Calu3 (cell line): ENCODE measurements at regions not wholly inside any gene's neighbourhood (a gene's known extent, or its start where the extent isn't known, plus 50 kb on each side); places are given as distances from the start of the nearest gene placed in this dataset.

Experiments
- BruUV-seq: library from RNA; stranded (reverse); fragments of 400-500 nt; replicated peaks from 2 replicates; lab custom pipeline; 2021; lab: Mats Ljungman, UMichigan
- CTCF ChIA-PET: fragments of 300-600 bp; sonication (Branson Sonifier 250); formaldehyde crosslinking; loops from one replicate; lab custom pipeline; 2022; ENCODE audit warnings: antibody characterized with exemption; lab: Charles Lee
- DNase-seq: peaks from one replicate; pipeline ENCODE4 v3.0.0; 2022
- H3K27ac Mint-ChIP-seq: one replicate; pipeline ENCODE4 v1.8.0; 2022; ENCODE audit warnings: mixed read lengths; ENCODE audit not compliant: unreplicated experiment
- H3K27me3 Mint-ChIP-seq: one replicate; pipeline ENCODE4 v1.8.0; 2022; ENCODE audit warnings: mixed read lengths; ENCODE audit not compliant: unreplicated experiment
- H3K36me3 Mint-ChIP-seq: one replicate; pipeline ENCODE4 v1.8.0; 2022; ENCODE audit warnings: mild to moderate bottlenecking, moderate library complexity, mixed read lengths; ENCODE audit not compliant: insufficient read depth, unreplicated experiment
- H3K4me1 Mint-ChIP-seq: one replicate; pipeline ENCODE4 v1.8.0; 2022; ENCODE audit warnings: mild to moderate bottlenecking, low read depth, mixed read lengths; ENCODE audit not compliant: unreplicated experiment
- H3K4me3 Mint-ChIP-seq: one replicate; pipeline ENCODE4 v1.8.0; 2022; ENCODE audit warnings: mild to moderate bottlenecking, low read depth, moderate library complexity, mixed read lengths; ENCODE audit not compliant: unreplicated experiment
- H3K9me3 Mint-ChIP-seq: one replicate; pipeline ENCODE4 v1.8.0; 2022; ENCODE audit warnings: low read depth, mixed read lengths; ENCODE audit not compliant: unreplicated experiment
- intact Hi-C: fragments of 100-400 bp; cut with micrococcal nuclease; formaldehyde crosslinking; loops from one replicate; pipeline ENCODE4 v1.10.0; 2022; ENCODE audit not compliant: unreplicated experiment
- TF ChIP-seq, protein P1 (sequence below): fragments of 200-600 bp; IDR thresholded peaks from one replicate; pipeline ENCODE4 v1.8.0; 2022; ENCODE audit warnings: antibody characterized with exemption; ENCODE audit not compliant: unreplicated experiment

DNA sequence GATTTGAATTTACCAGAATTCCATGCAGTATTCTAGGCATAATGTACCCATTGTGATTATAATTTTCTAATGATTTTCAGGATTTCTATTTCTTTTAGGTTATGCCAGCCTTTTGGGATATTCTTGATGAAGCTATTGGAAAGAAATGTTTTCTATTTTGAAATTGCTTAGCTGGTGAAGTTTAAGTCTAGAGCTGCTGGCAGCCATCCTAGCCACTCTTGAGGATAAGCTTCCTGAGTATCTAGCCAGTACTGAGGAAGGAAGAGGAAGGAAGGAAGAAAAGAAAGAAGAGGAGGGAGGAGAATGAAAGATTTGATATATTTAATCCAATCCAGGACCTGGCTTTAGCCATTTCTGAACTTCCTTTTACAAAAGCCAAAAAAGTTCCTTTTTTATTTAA, 142.1 kb upstream of the DAB2 start:
- Mint-ChIP-seq H3K27ac (no peak overlapping the region), H3K36me3 (no peaks in the 10 kb centered on the region), H3K27me3 (no peaks in the 10 kb centered on the region), H3K9me3 (no peaks in the 10 kb centered on the region), H3K4me3 (no peak overlapping the region), H3K4me1 (no peaks in the 10 kb centered on the region)
- intact Hi-C loops = no loop called here
- no TSS peak for BruUV-seq
- no peak for DNase-seq
- TF ChIP-seq, protein P1, sequence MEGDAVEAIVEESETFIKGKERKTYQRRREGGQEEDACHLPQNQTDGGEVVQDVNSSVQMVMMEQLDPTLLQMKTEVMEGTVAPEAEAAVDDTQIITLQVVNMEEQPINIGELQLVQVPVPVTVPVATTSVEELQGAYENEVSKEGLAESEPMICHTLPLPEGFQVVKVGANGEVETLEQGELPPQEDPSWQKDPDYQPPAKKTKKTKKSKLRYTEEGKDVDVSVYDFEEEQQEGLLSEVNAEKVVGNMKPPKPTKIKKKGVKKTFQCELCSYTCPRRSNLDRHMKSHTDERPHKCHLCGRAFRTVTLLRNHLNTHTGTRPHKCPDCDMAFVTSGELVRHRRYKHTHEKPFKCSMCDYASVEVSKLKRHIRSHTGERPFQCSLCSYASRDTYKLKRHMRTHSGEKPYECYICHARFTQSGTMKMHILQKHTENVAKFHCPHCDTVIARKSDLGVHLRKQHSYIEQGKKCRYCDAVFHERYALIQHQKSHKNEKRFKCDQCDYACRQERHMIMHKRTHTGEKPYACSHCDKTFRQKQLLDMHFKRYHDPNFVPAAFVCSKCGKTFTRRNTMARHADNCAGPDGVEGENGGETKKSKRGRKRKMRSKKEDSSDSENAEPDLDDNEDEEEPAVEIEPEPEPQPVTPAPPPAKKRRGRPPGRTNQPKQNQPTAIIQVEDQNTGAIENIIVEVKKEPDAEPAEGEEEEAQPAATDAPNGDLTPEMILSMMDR = no peak
- CTCF ChIA-PET = no interaction called here

GRCh38 chr5:39566029-39566428, 141.2 kb upstream of the DAB2 start:
- TF ChIP-seq, protein P1 = no peak
- no TSS peak for BruUV-seq
- intact Hi-C loops = no loop called here
- Mint-ChIP-seq H3K4me1 (no peaks in the 10 kb centered on the region), H3K27me3 (no peaks in the 10 kb centered on the region), H3K27ac (no peak overlapping the region), H3K9me3 (no peaks in the 10 kb centered on the region), H3K4me3 (no peak overlapping the region), H3K36me3 (no peaks in the 10 kb centered on the region)
- CTCF ChIA-PET = no interaction called here
- DNase-seq = no peak

DNA sequence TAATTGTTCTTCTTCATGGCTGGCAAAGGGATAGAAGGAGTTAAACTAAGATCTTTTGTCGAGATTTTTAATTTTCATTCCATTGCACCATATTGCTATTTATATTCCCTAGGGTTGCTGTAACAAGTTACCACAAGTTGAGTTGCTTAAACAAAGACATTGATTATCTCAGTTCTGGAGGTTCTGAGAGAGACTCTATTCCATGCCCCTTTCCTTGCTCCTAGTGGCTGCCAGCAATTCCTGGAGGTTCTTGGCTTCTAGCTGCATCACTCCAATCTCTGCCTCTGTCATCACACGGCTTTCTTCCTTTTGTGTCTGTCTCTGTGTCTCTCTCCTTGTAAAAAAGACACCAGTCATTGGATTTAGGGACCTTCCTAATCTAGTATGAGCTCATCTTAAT, 136.6 kb upstream of the DAB2 start:
- no peaks in the 10 kb centered on the region for H3K9me3 Mint-ChIP-seq
- H3K4me3 Mint-ChIP-seq = no peak overlapping the region
- intact Hi-C loops = no loop called here
- H3K27ac Mint-ChIP-seq = no peak overlapping the region
- no peaks in the 10 kb centered on the region for H3K36me3 Mint-ChIP-seq
- no peak for DNase-seq
- no TSS peak for BruUV-seq
- TF ChIP-seq, protein P1 = no peak
- CTCF ChIA-PET = no interaction called here
- H3K27me3 Mint-ChIP-seq = no peaks in the 10 kb centered on the region
- no peaks in the 10 kb centered on the region for H3K4me1 Mint-ChIP-seq

GRCh38 chr5:39560726-39561125, 135.9 kb upstream of the DAB2 start:
- no TSS peak for BruUV-seq
- TF ChIP-seq, protein P1 = no peak
- Mint-ChIP-seq H3K27me3 (no peaks in the 10 kb centered on the region), H3K9me3 (no peaks in the 10 kb centered on the region), H3K4me1 (no peaks in the 10 kb centered on the region), H3K36me3 (no peaks in the 10 kb centered on the region), H3K27ac (no peak overlapping the region), H3K4me3 (no peak overlapping the region)
- DNase-seq = no peak
- intact Hi-C loops = no loop called here
- CTCF ChIA-PET = no interaction called here
